Naive thymus-derived CD4-positive, alpha-beta T cell (primary cell): ENCODE measurements at regions not wholly inside any gene's neighbourhood (a gene's known extent, or its start where the extent isn't known, plus 50 kb on each side); places are given as distances from the start of the nearest gene placed in this dataset.
"Not testable (repeated sequence)": the region's sequence is repeated elsewhere in the genome, so short reads cannot be mapped to it uniquely, and the experiment has no call there.

Experiments used
- ATAC-seq: fragments of 150-1000 bp; cut with Tn5 transposase; 2 replicates; pipeline ENCODE4 v1.10.0; 2021; ENCODE audit warnings: mild to moderate bottlenecking, moderate library complexity
- CTCF ChIA-PET: fragments of 350-600 bp; sonication (Branson Sonifier 250); formaldehyde crosslinking; loops from one replicate; lab custom pipeline; 2021; ENCODE audit warnings: antibody characterized with exemption; lab: Charles Lee
- POLR2A ChIA-PET: fragments of 350-600 bp; sonication (Branson Sonifier 250); formaldehyde crosslinking; loops from one replicate; lab custom pipeline; 2021; ENCODE audit warnings: antibody characterized with exemption, inconsistent platforms; lab: Charles Lee
- DNase-seq, 9 donors: peaks; one replicate each; pipeline versions ENCODE4 v3.0.0 to v3.0.0-alpha.2; 2020 to 2022; ENCODE audit warnings: mixed read lengths in 1 of 9
- H3K27ac ChIP-seq: one replicate; pipeline ENCODE4 v1.7.0; 2013; ENCODE audit warnings: mild to moderate bottlenecking, low read depth, low read length, moderate library complexity
- H3K27me3 ChIP-seq, 2 donors: one replicate each; pipeline ENCODE4 v1.7.0; 2013; ENCODE audit warnings: low read length in 2 of 2, mild to moderate bottlenecking in 2 of 2, moderate library complexity in 2 of 2; ENCODE audit not compliant: control insufficient read depth in 2 of 2, insufficient read depth in 2 of 2
- H3K36me3 ChIP-seq, 3 experiments: 1 replicate in 2 of 3; 2 replicates in 1 of 3; pipeline ENCODE4 v1.7.0; 2013; ENCODE audit warnings: low read length in 3 of 3, mild to moderate bottlenecking in 3 of 3, moderate library complexity in 1 of 3; ENCODE audit not compliant: insufficient read depth in 3 of 3, control insufficient read depth in 2 of 3
- H3K4me1 ChIP-seq, 2 donors: one replicate each; pipeline ENCODE4 v1.7.0; 2013; ENCODE audit warnings: low read length in 2 of 2, mild to moderate bottlenecking in 2 of 2, moderate library complexity in 1 of 2; ENCODE audit not compliant: control insufficient read depth in 2 of 2, insufficient read depth in 2 of 2
- H3K4me3 ChIP-seq: 2 replicates; pipeline ENCODE4 v1.7.0; 2013; ENCODE audit warnings: mild to moderate bottlenecking, low read length
- H3K9me3 ChIP-seq, 3 experiments: 1 replicate in 2 of 3; 2 replicates in 1 of 3; pipeline ENCODE4 v1.7.0; 2013; ENCODE audit warnings: low read length in 3 of 3; ENCODE audit not compliant: control insufficient read depth in 2 of 3
- H3K27ac Mint-ChIP-seq, 9 donors: one replicate each; pipeline ENCODE4 v1.8.0; 2020 to 2022; ENCODE audit warnings: mixed read lengths in 9 of 9, mild to moderate bottlenecking in 8 of 9, moderate library complexity in 5 of 9, inconsistent platforms in 2 of 9
- H3K27me3 Mint-ChIP-seq, 5 donors: one replicate each; pipeline ENCODE4 v1.8.0; 2021 to 2022; ENCODE audit warnings: mixed read lengths in 5 of 5, mild to moderate bottlenecking in 1 of 5
- H3K36me3 Mint-ChIP-seq, 5 donors: one replicate each; pipeline ENCODE4 v1.8.0; 2020 to 2022; ENCODE audit warnings: mixed read lengths in 5 of 5, mild to moderate bottlenecking in 3 of 5, inconsistent platforms in 1 of 5
- H3K4me1 Mint-ChIP-seq, 7 donors: one replicate each; pipeline ENCODE4 v1.8.0; 2020 to 2022; ENCODE audit warnings: mixed read lengths in 7 of 7, mild to moderate bottlenecking in 3 of 7, inconsistent platforms in 1 of 7
- H3K4me3 Mint-ChIP-seq, 10 donors: one replicate each; pipeline ENCODE4 v1.8.0; 2020 to 2022; ENCODE audit warnings: mild to moderate bottlenecking in 10 of 10, mixed read lengths in 10 of 10, moderate library complexity in 6 of 10, inconsistent platforms in 2 of 10
- H3K9me3 Mint-ChIP-seq, 11 donors: one replicate each; pipeline ENCODE4 v1.8.0; 2020 to 2022; ENCODE audit warnings: mixed read lengths in 11 of 11, mild to moderate bottlenecking in 4 of 11, inconsistent platforms in 1 of 11, moderate library complexity in 1 of 11
- intact Hi-C, 2 donors: fragments of 100-400 bp; cut with micrococcal nuclease; formaldehyde crosslinking; loops; one replicate each; pipeline ENCODE4 v1.15.1; 2023

GRCh38 chr5:124178050-124178449 lies 568.4 kb downstream of the ZNF608 start:
- DNase-seq: no peak
- POLR2A ChIA-PET: no interaction called here

GRCh38 chr5:124176692-124177091 lies 569.7 kb downstream of the ZNF608 start:
- ChIA-PET POLR2A (no interaction called here), CTCF (no interaction called here)
- no peak overlapping the region for H3K27ac Mint-ChIP-seq
- Histone ChIP-seq H3K27ac (no peak overlapping the region), H3K9me3 (no peaks in the 10 kb centered on the region), H3K4me1 (no peaks in the 10 kb centered on the region), H3K4me3 (no peak overlapping the region), H3K27me3 (no peaks in the 10 kb centered on the region), H3K36me3 (peaks cover 0 to 3% (median 0%) of the 10 kb centered on the region in 3 experiments)
- H3K4me1 Mint-ChIP-seq: no peaks in the 10 kb centered on the region
- intact Hi-C loops: no loop called here
- no peak for DNase-seq
- no peak overlapping the region for H3K4me3 Mint-ChIP-seq
- ATAC-seq: no peak
- no peaks in the 10 kb centered on the region for H3K36me3 Mint-ChIP-seq
- peaks cover 0 to 9% (median 4%) of the 10 kb centered on the region in 11 donors for H3K9me3 Mint-ChIP-seq
- H3K27me3 Mint-ChIP-seq: no peaks in the 10 kb centered on the region

More at GRCh38 chr5:124178050-124178449, 568.4 kb downstream of the ZNF608 start:
- no peaks in the 10 kb centered on the region for H3K4me1 Mint-ChIP-seq
- H3K4me1 ChIP-seq: no peaks in the 10 kb centered on the region
- no peak overlapping the region for H3K4me3 Mint-ChIP-seq
- no peaks in the 10 kb centered on the region for H3K27me3 ChIP-seq
- intact Hi-C loops: no loop called here
- no peaks in the 10 kb centered on the region for H3K36me3 Mint-ChIP-seq
- H3K36me3 ChIP-seq: peaks cover 0 to 3% (median 0%) of the 10 kb centered on the region in 3 experiments
- no peak overlapping the region for H3K27ac Mint-ChIP-seq
- no peaks in the 10 kb centered on the region for H3K27me3 Mint-ChIP-seq
- no peak overlapping the region for H3K4me3 ChIP-seq
- H3K27ac ChIP-seq: no peak overlapping the region
- peaks cover 0 to 2% (median 0%) of the 10 kb centered on the region in 11 donors for H3K9me3 Mint-ChIP-seq
- H3K9me3 ChIP-seq: no peaks in the 10 kb centered on the region
- CTCF ChIA-PET: no interaction called here
- ATAC-seq: no peak

DNA sequence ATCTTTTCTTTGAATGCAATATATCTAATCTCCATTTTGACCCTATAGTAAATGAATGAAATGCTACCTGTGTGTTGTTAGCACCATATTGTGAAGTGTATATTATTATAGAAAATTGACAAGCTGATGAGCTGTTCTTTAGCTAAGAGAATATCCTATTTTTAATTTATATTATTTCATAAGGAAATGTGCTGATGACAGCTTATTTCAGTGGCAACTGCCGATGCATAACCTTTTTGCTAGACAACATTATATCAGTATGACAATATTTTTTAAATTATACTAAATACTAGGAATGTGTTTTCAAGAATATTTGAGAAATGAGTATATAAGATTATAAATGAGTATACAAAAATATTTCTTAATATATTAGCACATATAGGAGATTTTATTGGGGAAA lies 573.1 kb downstream of the ZNF608 start:
- no peak overlapping the region for H3K4me3 ChIP-seq
- no peak overlapping the region for H3K27ac ChIP-seq
- H3K4me1 ChIP-seq: no peaks in the 10 kb centered on the region
- DNase-seq (no peak), ATAC-seq (no peak)
- intact Hi-C loops: no loop called here
- no peaks in the 10 kb centered on the region for H3K27me3 ChIP-seq
- no peaks in the 10 kb centered on the region for H3K9me3 ChIP-seq
- Mint-ChIP-seq H3K9me3 (peaks cover 0 to 29% (median 9%) of the 10 kb centered on the region in 11 donors), H3K36me3 (no peaks in the 10 kb centered on the region), H3K4me3 (no peak overlapping the region), H3K27ac (no peak overlapping the region), H3K4me1 (no peaks in the 10 kb centered on the region), H3K27me3 (no peaks in the 10 kb centered on the region)
- ChIA-PET CTCF (no interaction called here), POLR2A (no interaction called here)
- H3K36me3 ChIP-seq: no peaks in the 10 kb centered on the region

DNA sequence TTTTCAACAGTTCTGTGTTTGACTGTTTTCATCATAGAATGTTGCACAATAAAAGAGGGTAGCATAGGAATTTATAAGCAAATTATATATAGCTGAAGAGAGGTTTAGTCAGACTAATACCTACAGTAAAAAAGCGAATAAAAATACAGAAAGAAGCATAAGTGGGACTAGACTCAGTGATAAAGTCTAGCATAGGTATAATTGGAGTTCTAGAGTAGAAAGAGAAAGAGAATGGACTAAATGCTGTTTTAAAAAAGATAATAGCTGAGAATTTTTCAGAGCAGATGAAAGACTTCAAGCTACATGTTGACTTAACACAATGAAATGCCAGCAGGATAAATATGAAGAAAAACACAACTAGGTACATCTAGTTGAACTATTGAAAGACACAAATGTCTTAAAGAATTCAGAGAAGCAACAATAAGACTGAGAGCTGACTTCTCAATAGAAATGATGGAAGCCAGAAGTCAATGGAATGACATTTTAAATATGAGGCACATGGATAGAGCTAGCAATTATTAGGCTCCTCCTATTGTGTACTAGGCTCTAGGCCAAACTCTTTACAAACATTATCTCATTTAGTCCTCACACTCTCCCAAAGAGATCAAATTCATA lies 573.9 kb downstream of the ZNF608 start:
- ATAC-seq (no peak), DNase-seq (no peak)
- H3K4me3 Mint-ChIP-seq: no peak overlapping the region
- CTCF ChIA-PET: no interaction called here
- no peaks in the 10 kb centered on the region for H3K4me1 Mint-ChIP-seq
- POLR2A ChIA-PET: no interaction called here
- Histone ChIP-seq H3K36me3 (no peaks in the 10 kb centered on the region), H3K27ac (no peak overlapping the region), H3K9me3 (no peaks in the 10 kb centered on the region), H3K4me3 (no peak overlapping the region), H3K27me3 (no peaks in the 10 kb centered on the region), H3K4me1 (no peaks in the 10 kb centered on the region)
- peaks cover 0 to 3% (median 0%) of the 10 kb centered on the region in 5 donors for H3K36me3 Mint-ChIP-seq
- no peak overlapping the region for H3K27ac Mint-ChIP-seq
- intact Hi-C loops: no loop called here
- peaks cover 4 to 30% (median 9%) of the 10 kb centered on the region in 11 donors for H3K9me3 Mint-ChIP-seq
- no peaks in the 10 kb centered on the region for H3K27me3 Mint-ChIP-seq

- DNase-seq, H3K4me1 ChIP-seq, H3K4me3 ChIP-seq, POLR2A ChIA-PET, H3K4me1 Mint-ChIP-seq, H3K27me3 Mint-ChIP-seq, intact Hi-C loops, H3K27ac Mint-ChIP-seq, H3K27me3 ChIP-seq, H3K27ac ChIP-seq, H3K36me3 Mint-ChIP-seq, H3K9me3 ChIP-seq, H3K36me3 ChIP-seq, ATAC-seq, H3K4me3 Mint-ChIP-seq, CTCF ChIA-PET: not testable (repeated sequence)
- H3K9me3 Mint-ChIP-seq: peaks cover 5 to 41% (median 9%) of the 10 kb centered on the region in 11 donors
Observed at GRCh38 chr5:124168093-124168492, 578.3 kb downstream of the ZNF608 start.

GRCh38 chr5:124162767-124163532 lies 583.5 kb downstream of the ZNF608 start:
- Mint-ChIP-seq H3K36me3 (no peaks in the 10 kb centered on the region), H3K4me1 (peaks cover 0 to 23% (median 5%) of the 10 kb centered on the region in 7 donors), H3K27me3 (no peaks in the 10 kb centered on the region), H3K27ac (peak overlapping the region in 2 of 9 donors; percentile 35 to 46), H3K9me3 (peaks cover 0 to 17% (median 2%) of the 10 kb centered on the region in 11 donors), H3K4me3 (peak overlapping the region in 5 of 10 donors; percentile 14 to 58 (median 41))
- ChIA-PET CTCF (no interaction called here), POLR2A (no interaction called here)
- no peaks in the 10 kb centered on the region for H3K27me3 ChIP-seq
- H3K4me1 ChIP-seq: no peaks in the 10 kb centered on the region
- H3K9me3 ChIP-seq: no peaks in the 10 kb centered on the region
- ATAC-seq: peak; percentile 61
- intact Hi-C loops: no loop called here
- H3K36me3 ChIP-seq: no peaks in the 10 kb centered on the region
- no peak overlapping the region for H3K4me3 ChIP-seq
- H3K27ac ChIP-seq: no peak overlapping the region
- peak in 5 of 9 donors; percentile 4 to 39 (median 27) for DNase-seq
